IMR-90 (cell line): ENCODE measurements at regions not wholly inside any gene's neighbourhood (a gene's known extent, or its start where the extent isn't known, plus 50 kb on each side); places are given as distances from the start of the nearest gene placed in this dataset.

ENCODE experiments used
- ATAC-seq: fragments of 200-7000 bp; cut with Tn5 transposase; 2 replicates; pipeline ENCODE4 v1.9.1; 2020; ENCODE audit warnings: low read depth, mild to moderate bottlenecking, moderate library complexity
- BruUV-seq: library from RNA; stranded (reverse); fragments of 400-500 nt; replicated peaks from 2 replicates; lab custom pipeline; 2021; lab: Mats Ljungman, UMichigan
- CTCF ChIA-PET: fragments of 300-600 bp; formaldehyde crosslinking; extraction: SDS; loops from one replicate; lab custom pipeline; 2021; ENCODE audit warnings: antibody characterized with exemption; lab: Yijun Ruan, JAX
- POLR2A ChIA-PET: fragments of 300-600 bp; sonication (Branson Sonifier 250); formaldehyde crosslinking; loops from one replicate; lab custom pipeline; 2022; ENCODE audit warnings: antibody characterized with exemption; ENCODE audit not compliant: unreplicated experiment; lab: Charles Lee
- DNase-seq: peaks from one replicate; pipeline ENCODE4 v3.0.0; 2013
- H2AFZ ChIP-seq: replicated peaks from 2 replicates; pipeline ENCODE3; 2013; ENCODE audit warnings: low read length, mild to moderate bottlenecking; ENCODE audit not compliant: poor library complexity
- H2AK5ac ChIP-seq: 2 replicates; pipeline ENCODE4 v1.6.1; 2013; ENCODE audit warnings: low read depth, low read length, inconsistent platforms
- H2AK9ac ChIP-seq: replicated peaks from 2 replicates; pipeline ENCODE3; 2013; ENCODE audit warnings: mild to moderate bottlenecking, low read depth, low read length, moderate library complexity; ENCODE audit not compliant: poor library complexity
- H2BK120ac ChIP-seq: 2 replicates; pipeline ENCODE4 v1.6.1; 2013; ENCODE audit warnings: low read depth, low read length, inconsistent platforms
- H2BK15ac ChIP-seq: 3 replicates; pipeline ENCODE4 v1.6.1; 2013; ENCODE audit warnings: low read depth, low read length, inconsistent platforms
- H2BK20ac ChIP-seq: 2 replicates; pipeline ENCODE4 v1.6.1; 2013; ENCODE audit warnings: low read depth, mild to moderate bottlenecking, inconsistent platforms, low read length, moderate library complexity
- H2BK5ac ChIP-seq: 2 replicates; pipeline ENCODE4 v1.6.1; 2013; ENCODE audit warnings: mild to moderate bottlenecking, low read depth, low read length, inconsistent platforms; ENCODE audit not compliant: poor library complexity, severe bottlenecking
- H3K14ac ChIP-seq: replicated peaks from 2 replicates; pipeline ENCODE4 v1.6.1; 2013; ENCODE audit warnings: low read depth, low read length, inconsistent platforms
- H3K18ac ChIP-seq: 2 replicates; pipeline ENCODE4 v1.6.1; 2013; ENCODE audit warnings: low read depth, low read length, control low read depth
- H3K23ac ChIP-seq: 2 replicates; pipeline ENCODE4 v1.6.1; 2013; ENCODE audit warnings: low read depth, low read length, inconsistent platforms
- H3K27ac ChIP-seq: 2 replicates; pipeline ENCODE4 v1.5.1; 2013; ENCODE audit warnings: mild to moderate bottlenecking, control low read depth, low read length; ENCODE audit not compliant: insufficient read depth
- H3K27me3 ChIP-seq: 2 replicates; pipeline ENCODE4 v1.6.1; 2013; ENCODE audit warnings: low read length; ENCODE audit not compliant: control insufficient read depth, insufficient read depth
- H3K36me3 ChIP-seq: 2 replicates; pipeline ENCODE4 v1.6.1; 2013; ENCODE audit warnings: low read length, mixed read lengths; ENCODE audit not compliant: control insufficient read depth, insufficient read depth
- H3K4ac ChIP-seq: 2 replicates; pipeline ENCODE4 v1.6.1; 2013; ENCODE audit warnings: low read depth, low read length, inconsistent platforms
- H3K4me1 ChIP-seq: 2 replicates; pipeline ENCODE4 v1.6.1; 2013; ENCODE audit warnings: low read length, mixed read lengths; ENCODE audit not compliant: control insufficient read depth, insufficient read depth
- H3K4me2 ChIP-seq: 2 replicates; pipeline ENCODE4 v1.6.1; 2013; ENCODE audit warnings: low read depth, mild to moderate bottlenecking, control low read depth, low read length, moderate library complexity
- H3K4me3 ChIP-seq: 2 replicates; pipeline ENCODE4 v1.5.1; 2013; ENCODE audit warnings: low read depth, mild to moderate bottlenecking, control low read depth, low read length, moderate library complexity; ENCODE audit not compliant: insufficient read depth
- H3K56ac ChIP-seq: 2 replicates; pipeline ENCODE4 v1.6.1; 2013; ENCODE audit warnings: low read length, inconsistent platforms; ENCODE audit not compliant: insufficient read depth; ENCODE audit errors: extremely low read depth
- H3K79me1 ChIP-seq, 2 experiments: 2 replicates each; pipeline ENCODE4 v1.6.1; 2013; ENCODE audit warnings: low read length in 2 of 2, inconsistent platforms in 1 of 2, low read depth in 1 of 2
- H3K9ac ChIP-seq: 2 replicates; pipeline ENCODE4 v1.6.1; 2013; ENCODE audit warnings: low read depth, low read length, control low read depth
- H3K9me1 ChIP-seq: 2 replicates; pipeline ENCODE4 v1.6.1; 2013; ENCODE audit warnings: low read length, inconsistent platforms; ENCODE audit not compliant: insufficient read depth
- H3K9me3 ChIP-seq: 2 replicates; pipeline ENCODE4 v1.6.1; 2013; ENCODE audit warnings: low read length; ENCODE audit not compliant: control insufficient read depth, insufficient read depth
- H4K20me1 ChIP-seq: 2 replicates; pipeline ENCODE4 v1.6.1; 2013; ENCODE audit warnings: low read length, inconsistent platforms; ENCODE audit not compliant: insufficient read depth
- H4K5ac ChIP-seq: 2 replicates; pipeline ENCODE4 v1.6.1; 2013; ENCODE audit warnings: mild to moderate bottlenecking, low read depth, low read length, control low read depth
- H4K8ac ChIP-seq, 2 experiments: 2 replicates each; pipeline ENCODE4 v1.6.1; 2013; ENCODE audit warnings: low read depth in 2 of 2, low read length in 2 of 2, control low read depth in 1 of 2, inconsistent platforms in 1 of 2
- H4K91ac ChIP-seq: 2 replicates; pipeline ENCODE4 v1.6.1; 2013; ENCODE audit warnings: low read depth, low read length, inconsistent platforms; ENCODE audit not compliant: insufficient read depth
- BHLHE40 ChIP-seq: fragments of 150-350 bp; IDR thresholded peaks from 2 replicates; pipeline ENCODE4 v1.6.1; 2016; ENCODE audit warnings: mild to moderate bottlenecking, low read depth, low read length
- CEBPB ChIP-seq: IDR thresholded peaks from 2 replicates; pipeline ENCODE4 v1.6.1; 2012; ENCODE audit warnings: low read depth, low read length, improper control_type of control experiment
- CHD1 ChIP-seq: IDR thresholded peaks from 2 replicates; pipeline ENCODE4 v1.6.1; 2012; ENCODE audit warnings: low read depth, low read length, improper control_type of control experiment
- CTCF ChIP-seq: conservative IDR thresholded peaks from 2 replicates; pipeline ENCODE4 v1.5.1; 2012; ENCODE audit warnings: mild to moderate bottlenecking, low read depth, low read length, improper control_type of control experiment
- FOS ChIP-seq: fragments of 150-350 bp; IDR thresholded peaks from 2 replicates; pipeline ENCODE4 v1.6.1; 2016; ENCODE audit warnings: low read depth, low read length
- MAFK ChIP-seq: IDR thresholded peaks from 2 replicates; pipeline ENCODE4 v1.6.1; 2012; ENCODE audit warnings: low read depth, low read length, improper control_type of control experiment
- MAZ ChIP-seq: IDR thresholded peaks from 2 replicates; pipeline ENCODE4 v1.6.1; 2012; ENCODE audit warnings: low read depth, mild to moderate bottlenecking, low read length, improper control_type of control experiment, moderate library complexity, borderline replicate concordance
- MXI1 ChIP-seq: IDR thresholded peaks from 2 replicates; pipeline ENCODE4 v1.6.1; 2012; ENCODE audit warnings: low read depth, mild to moderate bottlenecking, low read length, moderate library complexity, borderline replicate concordance
- NFE2L2 ChIP-seq: fragments of 150-350 bp; IDR thresholded peaks from 2 replicates; pipeline ENCODE4 v1.6.1; 2016; ENCODE audit warnings: low read depth, mild to moderate bottlenecking, low read length
- POLR2A ChIP-seq: IDR thresholded peaks from 2 replicates; pipeline ENCODE4 v1.6.1; 2012; ENCODE audit warnings: mild to moderate bottlenecking, low read depth, low read length
- RAD21 ChIP-seq: IDR thresholded peaks from 2 replicates; pipeline ENCODE4 v1.6.1; 2012; ENCODE audit warnings: low read length, improper control_type of control experiment
- RCOR1 ChIP-seq: IDR thresholded peaks from 2 replicates; pipeline ENCODE4 v1.6.1; 2012; ENCODE audit warnings: mild to moderate bottlenecking, low read length, improper control_type of control experiment; ENCODE audit not compliant: insufficient replicate concordance
- RFX5 ChIP-seq: IDR thresholded peaks from 2 replicates; pipeline ENCODE4 v1.8.0; 2012; ENCODE audit warnings: low read depth, mild to moderate bottlenecking, low read length, moderate library complexity
- SMC3 ChIP-seq: fragments of 150-350 bp; IDR thresholded peaks from 2 replicates; pipeline ENCODE4 v1.6.1; 2016; ENCODE audit warnings: low read depth, mild to moderate bottlenecking, antibody characterized with exemption, low read length, moderate library complexity
- WGBS, 2 experiments: methylation state at CpG; one replicate each; pipeline versions ENCODE4 v1.1.5 to v1.1.7; 2013; ENCODE audit warnings: missing lambda C conversion rate in 2 of 2; ENCODE audit not compliant: insufficient read length in 1 of 2; ENCODE audit errors: extremely low coverage in 2 of 2; 5-methylcytosine and 5-hydroxymethylcytosine counted together
- dilution Hi-C: fragments of 300-500 bp; cut with HindIII; formaldehyde crosslinking; loops from one replicate; pipeline ENCODE4 v1.14.3; 2018; ENCODE audit warnings: low sequenced_read_pairs; ENCODE audit not compliant: unreplicated experiment
- in situ Hi-C: fragments of 300-500 bp; cut with MboI; formaldehyde crosslinking; loops from 3 replicates; pipeline ENCODE4 v1.14.3; 2019; ENCODE audit warnings: low sequenced_read_pairs, inconsistent platforms, mixed read lengths
- intact Hi-C: fragments of 100-400 bp; cut with micrococcal nuclease; formaldehyde crosslinking; loops from 2 replicates; pipeline ENCODE4 v1.10.0; 2022
- TF ChIP-seq, protein P1 (sequence below): fragments of 150-350 bp; IDR thresholded peaks from 2 replicates; pipeline ENCODE4 v1.6.1; 2016; ENCODE audit warnings: low read depth, mild to moderate bottlenecking, low read length, moderate library complexity, borderline replicate concordance
- TF ChIP-seq, protein P2 (sequence below): fragments of 150-350 bp; IDR thresholded peaks from 2 replicates; pipeline ENCODE4 v1.6.1; 2017; ENCODE audit warnings: mild to moderate bottlenecking, antibody characterized with exemption, low read length, low read depth

- ChIA-PET CTCF (no interaction called here), POLR2A (no interaction called here)
- no peak overlapping the region for H3K14ac ChIP-seq
- H3K23ac ChIP-seq, result no peak overlapping the region
- H4K8ac ChIP-seq, result no peak overlapping the region
- DNase-seq (no peak), ATAC-seq (no peak)
- H3K79me1 ChIP-seq, result no peaks in the 10 kb centered on the region
- no peak overlapping the region for H4K91ac ChIP-seq
- no peaks in the 10 kb centered on the region for H3K9me3 ChIP-seq
- no peak overlapping the region for H2AK5ac ChIP-seq
- no peak overlapping the region for H4K5ac ChIP-seq
- H3K9me1 ChIP-seq, result no peaks in the 10 kb centered on the region
- no peak overlapping the region for H3K4me3 ChIP-seq
- TF ChIP-seq NFE2L2 (no peak), CTCF (no peak), RFX5 (no peak), MXI1 (no peak), CHD1 (no peak), MAFK (no peak), POLR2A (no peak), CEBPB (no peak), RCOR1 (no peak), FOS (no peak), BHLHE40 (no peak), SMC3 (no peak), RAD21 (no peak), MAZ (no peak)
- TF ChIP-seq, protein P1, sequence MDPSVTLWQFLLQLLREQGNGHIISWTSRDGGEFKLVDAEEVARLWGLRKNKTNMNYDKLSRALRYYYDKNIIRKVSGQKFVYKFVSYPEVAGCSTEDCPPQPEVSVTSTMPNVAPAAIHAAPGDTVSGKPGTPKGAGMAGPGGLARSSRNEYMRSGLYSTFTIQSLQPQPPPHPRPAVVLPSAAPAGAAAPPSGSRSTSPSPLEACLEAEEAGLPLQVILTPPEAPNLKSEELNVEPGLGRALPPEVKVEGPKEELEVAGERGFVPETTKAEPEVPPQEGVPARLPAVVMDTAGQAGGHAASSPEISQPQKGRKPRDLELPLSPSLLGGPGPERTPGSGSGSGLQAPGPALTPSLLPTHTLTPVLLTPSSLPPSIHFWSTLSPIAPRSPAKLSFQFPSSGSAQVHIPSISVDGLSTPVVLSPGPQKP, result no peak
- TF ChIP-seq, protein P2, sequence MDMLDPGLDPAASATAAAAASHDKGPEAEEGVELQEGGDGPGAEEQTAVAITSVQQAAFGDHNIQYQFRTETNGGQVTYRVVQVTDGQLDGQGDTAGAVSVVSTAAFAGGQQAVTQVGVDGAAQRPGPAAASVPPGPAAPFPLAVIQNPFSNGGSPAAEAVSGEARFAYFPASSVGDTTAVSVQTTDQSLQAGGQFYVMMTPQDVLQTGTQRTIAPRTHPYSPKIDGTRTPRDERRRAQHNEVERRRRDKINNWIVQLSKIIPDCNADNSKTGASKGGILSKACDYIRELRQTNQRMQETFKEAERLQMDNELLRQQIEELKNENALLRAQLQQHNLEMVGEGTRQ, result no peak
- no peak overlapping the region for H3K56ac ChIP-seq
- no peak overlapping the region for H2BK5ac ChIP-seq
- no peak overlapping the region for H3K27ac ChIP-seq
- intact Hi-C loops (no loop called here), in situ Hi-C loops (no loop called here), dilution Hi-C loops (no loop called here)
- BruUV-seq, result no TSS peak
- H3K4ac ChIP-seq, result no peak overlapping the region
- H3K4me2 ChIP-seq, result no peak overlapping the region
- no peak overlapping the region for H2BK20ac ChIP-seq
- H3K27me3 ChIP-seq, result no peaks in the 10 kb centered on the region
- H2AFZ ChIP-seq, result no peak overlapping the region
- no peaks in the 10 kb centered on the region for H3K36me3 ChIP-seq
- H4K20me1 ChIP-seq, result no peaks in the 10 kb centered on the region
- WGBS, 2 experiments, result no CpG with 5 or more reads among the region's 2 CpGs
- H2AK9ac ChIP-seq, result no peak overlapping the region
- H2BK120ac ChIP-seq, result no peak overlapping the region
- H3K9ac ChIP-seq, result no peak overlapping the region
- no peak overlapping the region for H3K18ac ChIP-seq
- no peaks in the 10 kb centered on the region for H3K4me1 ChIP-seq
- no peak overlapping the region for H2BK15ac ChIP-seq
Observed at GRCh38 chr7:84591897-84592296, 397.3 kb upstream of the SEMA3A start.
